WTC11 (cell line): ENCODE measurements at regions not wholly inside any gene's neighbourhood (a gene's known extent, or its start where the extent isn't known, plus 50 kb on each side); places are given as distances from the start of the nearest gene placed in this dataset.

Experiments
- ATAC-seq: fragments of 200-7000 bp; cut with Tn5 transposase; 2 replicates; pipeline ENCODE4 v1.10.0; 2021; ENCODE audit warnings: mild to moderate bottlenecking, moderate library complexity
- CTCF ChIA-PET: fragments of 300-600 bp; sonication (Branson Sonifier 250); formaldehyde crosslinking; loops from one replicate; lab custom pipeline; 2021; ENCODE audit warnings: antibody characterized with exemption; lab: Charles Lee
- POLR2A ChIA-PET: fragments of 350-600 bp; sonication (Branson Sonifier 250); formaldehyde crosslinking; loops from one replicate; lab custom pipeline; 2021; ENCODE audit warnings: antibody characterized with exemption; lab: Charles Lee
- DNase-seq: peaks from one replicate; pipeline ENCODE4 v3.0.0; 2021; ENCODE audit warnings: low spot score
- H3K27ac Mint-ChIP-seq: 2 replicates; pipeline ENCODE4 v1.8.0; 2021; ENCODE audit warnings: mixed read lengths
- H3K27me3 Mint-ChIP-seq: 2 replicates; pipeline ENCODE4 v1.8.0; 2021; ENCODE audit warnings: low read depth, mild to moderate bottlenecking, moderate library complexity, mixed read lengths
- H3K36me3 Mint-ChIP-seq: 2 replicates; pipeline ENCODE4 v1.8.0; 2021; ENCODE audit warnings: mixed read lengths
- H3K4me1 Mint-ChIP-seq: 2 replicates; pipeline ENCODE4 v1.8.0; 2022; ENCODE audit warnings: mixed read lengths
- H3K4me3 Mint-ChIP-seq: 2 replicates; pipeline ENCODE4 v1.8.0; 2021; ENCODE audit warnings: mild to moderate bottlenecking, moderate library complexity, mixed read lengths
- H3K9me3 Mint-ChIP-seq: 2 replicates; pipeline ENCODE4 v1.8.0; 2021; ENCODE audit warnings: mixed read lengths
- ATF1 ChIP-seq: sonication (generic); formaldehyde crosslinking; IDR thresholded peaks from 2 replicates; pipeline ENCODE4 v1.8.1; 2023; ENCODE audit warnings: mild to moderate bottlenecking, moderate library complexity, missing genetic modification reagents
- ESRRA ChIP-seq: sonication (generic); formaldehyde crosslinking; IDR thresholded peaks from 2 replicates; pipeline ENCODE4 v1.8.1; 2022; ENCODE audit warnings: mild to moderate bottlenecking, missing genetic modification reagents, borderline replicate concordance
- FOXK1 ChIP-seq: sonication (generic); formaldehyde crosslinking; IDR thresholded peaks from 2 replicates; pipeline ENCODE4 v1.8.0; 2022; ENCODE audit warnings: mild to moderate bottlenecking, moderate library complexity, missing genetic modification reagents
- KAT7 ChIP-seq: sonication (generic); formaldehyde crosslinking; IDR thresholded peaks from 2 replicates; pipeline ENCODE4 v1.8.1; 2023; ENCODE audit warnings: missing genetic modification reagents, mild to moderate bottlenecking, borderline replicate concordance
- NFYB ChIP-seq: sonication (generic); formaldehyde crosslinking; conservative IDR thresholded peaks from 2 replicates; pipeline ENCODE4 v1.8.0; 2022; ENCODE audit warnings: low read depth, missing genetic modification reagents
- NR2C2 ChIP-seq: sonication (generic); formaldehyde crosslinking; IDR thresholded peaks from 2 replicates; pipeline ENCODE4 v1.8.0; 2022; ENCODE audit warnings: mild to moderate bottlenecking, missing genetic modification reagents
- SMAD4 ChIP-seq: sonication (generic); formaldehyde crosslinking; IDR thresholded peaks from 2 replicates; pipeline ENCODE4 v1.8.0; 2022; ENCODE audit warnings: mild to moderate bottlenecking, missing genetic modification reagents
- TEAD4 ChIP-seq: sonication (generic); formaldehyde crosslinking; IDR thresholded peaks from 2 replicates; pipeline ENCODE4 v1.8.0; 2022; ENCODE audit warnings: mild to moderate bottlenecking, missing genetic modification reagents
- TF ChIP-seq, protein P1 (sequence below): sonication (generic); formaldehyde crosslinking; IDR thresholded peaks from 2 replicates; pipeline ENCODE4 v1.8.0; 2023; ENCODE audit warnings: missing genetic modification reagents, mild to moderate bottlenecking, borderline replicate concordance
- TF ChIP-seq, protein P2 (sequence below): sonication (generic); formaldehyde crosslinking; conservative IDR thresholded peaks from 2 replicates; pipeline ENCODE4 v1.8.1; 2022; ENCODE audit warnings: mild to moderate bottlenecking, missing genetic modification reagents
- TF ChIP-seq, protein P3 (sequence below): sonication (generic); formaldehyde crosslinking; IDR thresholded peaks from 2 replicates; pipeline ENCODE4 v1.8.0; 2022; ENCODE audit warnings: mild to moderate bottlenecking, missing genetic modification reagents
- TF ChIP-seq, protein P4 (sequence below): sonication (generic); formaldehyde crosslinking; IDR thresholded peaks from 2 replicates; pipeline ENCODE4 v1.8.1; 2022; ENCODE audit warnings: low read depth, mild to moderate bottlenecking, moderate library complexity, missing genetic modification reagents, borderline replicate concordance
- TF ChIP-seq, protein P5 (sequence below): fragments of 250-450 bp; sonication (Bioruptor Pico); IDR thresholded peaks from 2 replicates; pipeline ENCODE4 v1.9.0; 2021; ENCODE audit warnings: mild to moderate bottlenecking

DNA sequence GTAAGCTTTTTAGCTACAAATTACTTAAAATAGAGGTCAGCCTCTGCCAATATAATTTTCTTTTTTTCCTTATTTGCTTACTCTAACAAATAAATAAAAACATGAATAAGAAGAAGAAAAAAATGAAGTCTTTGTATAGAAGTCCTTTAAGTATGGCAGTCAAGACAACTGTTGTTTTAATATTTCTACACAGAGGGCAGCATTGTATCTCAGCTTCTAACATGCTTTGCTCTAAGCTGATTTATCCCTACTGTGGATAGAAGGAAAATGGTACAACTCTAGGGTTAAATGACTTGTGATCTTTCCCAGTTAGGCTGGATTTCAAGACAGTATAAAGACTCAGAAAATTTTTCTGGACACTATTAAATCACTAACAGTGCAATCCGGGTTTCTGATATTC lies 104.3 kb upstream of the MEIS2 start:
- no peak for ATAC-seq
- Mint-ChIP-seq H3K4me1 (no peaks in the 10 kb centered on the region), H3K36me3 (no peaks in the 10 kb centered on the region), H3K27me3 (no peaks in the 10 kb centered on the region), H3K9me3 (no peaks in the 10 kb centered on the region), H3K4me3 (no peak overlapping the region), H3K27ac (no peak overlapping the region)
- no peak for TF ChIP-seq KAT7 (CRISPR knock-in tag)
- TF ChIP-seq, protein P1, sequence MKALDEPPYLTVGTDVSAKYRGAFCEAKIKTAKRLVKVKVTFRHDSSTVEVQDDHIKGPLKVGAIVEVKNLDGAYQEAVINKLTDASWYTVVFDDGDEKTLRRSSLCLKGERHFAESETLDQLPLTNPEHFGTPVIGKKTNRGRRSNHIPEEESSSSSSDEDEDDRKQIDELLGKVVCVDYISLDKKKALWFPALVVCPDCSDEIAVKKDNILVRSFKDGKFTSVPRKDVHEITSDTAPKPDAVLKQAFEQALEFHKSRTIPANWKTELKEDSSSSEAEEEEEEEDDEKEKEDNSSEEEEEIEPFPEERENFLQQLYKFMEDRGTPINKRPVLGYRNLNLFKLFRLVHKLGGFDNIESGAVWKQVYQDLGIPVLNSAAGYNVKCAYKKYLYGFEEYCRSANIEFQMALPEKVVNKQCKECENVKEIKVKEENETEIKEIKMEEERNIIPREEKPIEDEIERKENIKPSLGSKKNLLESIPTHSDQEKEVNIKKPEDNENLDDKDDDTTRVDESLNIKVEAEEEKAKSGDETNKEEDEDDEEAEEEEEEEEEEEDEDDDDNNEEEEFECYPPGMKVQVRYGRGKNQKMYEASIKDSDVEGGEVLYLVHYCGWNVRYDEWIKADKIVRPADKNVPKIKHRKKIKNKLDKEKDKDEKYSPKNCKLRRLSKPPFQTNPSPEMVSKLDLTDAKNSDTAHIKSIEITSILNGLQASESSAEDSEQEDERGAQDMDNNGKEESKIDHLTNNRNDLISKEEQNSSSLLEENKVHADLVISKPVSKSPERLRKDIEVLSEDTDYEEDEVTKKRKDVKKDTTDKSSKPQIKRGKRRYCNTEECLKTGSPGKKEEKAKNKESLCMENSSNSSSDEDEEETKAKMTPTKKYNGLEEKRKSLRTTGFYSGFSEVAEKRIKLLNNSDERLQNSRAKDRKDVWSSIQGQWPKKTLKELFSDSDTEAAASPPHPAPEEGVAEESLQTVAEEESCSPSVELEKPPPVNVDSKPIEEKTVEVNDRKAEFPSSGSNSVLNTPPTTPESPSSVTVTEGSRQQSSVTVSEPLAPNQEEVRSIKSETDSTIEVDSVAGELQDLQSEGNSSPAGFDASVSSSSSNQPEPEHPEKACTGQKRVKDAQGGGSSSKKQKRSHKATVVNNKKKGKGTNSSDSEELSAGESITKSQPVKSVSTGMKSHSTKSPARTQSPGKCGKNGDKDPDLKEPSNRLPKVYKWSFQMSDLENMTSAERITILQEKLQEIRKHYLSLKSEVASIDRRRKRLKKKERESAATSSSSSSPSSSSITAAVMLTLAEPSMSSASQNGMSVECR (CRISPR knock-in tag): no peak
- no peak for TF ChIP-seq NFYB (CRISPR knock-in tag)
- no peak for TF ChIP-seq ATF1 (CRISPR knock-in tag)
- no peak for TF ChIP-seq ESRRA (CRISPR knock-in tag)
- TF ChIP-seq, protein P2, sequence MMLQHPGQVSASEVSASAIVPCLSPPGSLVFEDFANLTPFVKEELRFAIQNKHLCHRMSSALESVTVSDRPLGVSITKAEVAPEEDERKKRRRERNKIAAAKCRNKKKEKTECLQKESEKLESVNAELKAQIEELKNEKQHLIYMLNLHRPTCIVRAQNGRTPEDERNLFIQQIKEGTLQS: no peak
- TF ChIP-seq FOXK1 (CRISPR knock-in tag): no peak
- TF ChIP-seq, protein P3, sequence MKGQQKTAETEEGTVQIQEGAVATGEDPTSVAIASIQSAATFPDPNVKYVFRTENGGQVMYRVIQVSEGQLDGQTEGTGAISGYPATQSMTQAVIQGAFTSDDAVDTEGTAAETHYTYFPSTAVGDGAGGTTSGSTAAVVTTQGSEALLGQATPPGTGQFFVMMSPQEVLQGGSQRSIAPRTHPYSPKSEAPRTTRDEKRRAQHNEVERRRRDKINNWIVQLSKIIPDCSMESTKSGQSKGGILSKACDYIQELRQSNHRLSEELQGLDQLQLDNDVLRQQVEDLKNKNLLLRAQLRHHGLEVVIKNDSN (CRISPR knock-in tag): no peak
- TF ChIP-seq TEAD4: no peak
- ChIA-PET CTCF (interaction anchor here (1.0 to 3.3 kb wide), 2 partner anchors 19 to 676 kb away, joined by 3 to 9 read pairs; no protein-coding TSS in a partner anchor), POLR2A (no interaction called here)
- no peak for DNase-seq

DNA sequence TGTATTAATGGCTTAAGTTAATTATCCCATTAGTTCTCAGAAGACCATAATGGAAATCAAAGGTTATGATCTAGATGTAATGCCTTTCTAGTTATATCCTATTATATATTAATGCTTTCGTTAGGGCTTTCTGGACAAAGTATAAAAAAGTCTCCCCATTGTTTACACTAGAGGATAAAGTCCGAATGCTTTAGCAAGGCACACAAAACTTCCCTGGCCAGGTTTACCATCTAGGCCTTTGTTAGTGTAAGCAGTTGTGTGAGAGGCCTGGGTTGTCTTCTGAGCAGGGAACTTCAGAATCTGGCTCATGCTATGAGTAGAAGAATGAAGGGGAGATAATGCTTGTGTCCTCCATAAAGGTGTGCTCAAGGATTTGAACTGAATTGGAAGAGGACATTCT lies 106.3 kb upstream of the MEIS2 start:
- no peaks in the 10 kb centered on the region for H3K9me3 Mint-ChIP-seq
- H3K27me3 Mint-ChIP-seq: no peaks in the 10 kb centered on the region
- CTCF ChIA-PET: no interaction called here

More for the DNA sequence above, 106.3 kb upstream of the MEIS2 start:
- no peak for TF ChIP-seq SMAD4
- TF ChIP-seq ATF1 (CRISPR knock-in tag): no peak
- no peak for TF ChIP-seq NR2C2 (CRISPR knock-in tag)
- TF ChIP-seq, protein P4, sequence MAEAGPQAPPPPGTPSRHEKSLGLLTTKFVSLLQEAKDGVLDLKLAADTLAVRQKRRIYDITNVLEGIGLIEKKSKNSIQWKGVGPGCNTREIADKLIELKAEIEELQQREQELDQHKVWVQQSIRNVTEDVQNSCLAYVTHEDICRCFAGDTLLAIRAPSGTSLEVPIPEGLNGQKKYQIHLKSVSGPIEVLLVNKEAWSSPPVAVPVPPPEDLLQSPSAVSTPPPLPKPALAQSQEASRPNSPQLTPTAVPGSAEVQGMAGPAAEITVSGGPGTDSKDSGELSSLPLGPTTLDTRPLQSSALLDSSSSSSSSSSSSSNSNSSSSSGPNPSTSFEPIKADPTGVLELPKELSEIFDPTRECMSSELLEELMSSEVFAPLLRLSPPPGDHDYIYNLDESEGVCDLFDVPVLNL: no peak
- TF ChIP-seq, protein P5, sequence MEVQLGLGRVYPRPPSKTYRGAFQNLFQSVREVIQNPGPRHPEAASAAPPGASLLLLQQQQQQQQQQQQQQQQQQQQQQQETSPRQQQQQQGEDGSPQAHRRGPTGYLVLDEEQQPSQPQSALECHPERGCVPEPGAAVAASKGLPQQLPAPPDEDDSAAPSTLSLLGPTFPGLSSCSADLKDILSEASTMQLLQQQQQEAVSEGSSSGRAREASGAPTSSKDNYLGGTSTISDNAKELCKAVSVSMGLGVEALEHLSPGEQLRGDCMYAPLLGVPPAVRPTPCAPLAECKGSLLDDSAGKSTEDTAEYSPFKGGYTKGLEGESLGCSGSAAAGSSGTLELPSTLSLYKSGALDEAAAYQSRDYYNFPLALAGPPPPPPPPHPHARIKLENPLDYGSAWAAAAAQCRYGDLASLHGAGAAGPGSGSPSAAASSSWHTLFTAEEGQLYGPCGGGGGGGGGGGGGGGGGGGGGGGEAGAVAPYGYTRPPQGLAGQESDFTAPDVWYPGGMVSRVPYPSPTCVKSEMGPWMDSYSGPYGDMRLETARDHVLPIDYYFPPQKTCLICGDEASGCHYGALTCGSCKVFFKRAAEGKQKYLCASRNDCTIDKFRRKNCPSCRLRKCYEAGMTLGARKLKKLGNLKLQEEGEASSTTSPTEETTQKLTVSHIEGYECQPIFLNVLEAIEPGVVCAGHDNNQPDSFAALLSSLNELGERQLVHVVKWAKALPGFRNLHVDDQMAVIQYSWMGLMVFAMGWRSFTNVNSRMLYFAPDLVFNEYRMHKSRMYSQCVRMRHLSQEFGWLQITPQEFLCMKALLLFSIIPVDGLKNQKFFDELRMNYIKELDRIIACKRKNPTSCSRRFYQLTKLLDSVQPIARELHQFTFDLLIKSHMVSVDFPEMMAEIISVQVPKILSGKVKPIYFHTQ (CRISPR knock-in tag): no peak
- TF ChIP-seq, protein P1 (CRISPR knock-in tag): no peak
- Mint-ChIP-seq H3K4me1 (no peaks in the 10 kb centered on the region), H3K36me3 (no peaks in the 10 kb centered on the region), H3K27ac (no peak overlapping the region), H3K4me3 (no peak overlapping the region)
- ATAC-seq (no peak), DNase-seq (no peak)
- POLR2A ChIA-PET: no interaction called here
